Left lobe of liver (tissue), 2 donors: ENCODE measurements at regions not wholly inside any gene's neighbourhood (a gene's known extent, or its start where the extent isn't known, plus 50 kb on each side); places are given as distances from the start of the nearest gene placed in this dataset.

Source experiments
- ATAC-seq: fragments of 200-7000 bp; cut with Tn5 transposase; one replicate; pipeline ENCODE4 v1.9.1; 2020; ENCODE audit warnings: mild to moderate bottlenecking, moderate library complexity
- DNase-seq: peaks from one replicate; pipeline ENCODE4 v3.0.0-alpha.2; 2020; ENCODE audit warnings: low spot score
- donor health status: DM: no; HTN: no; CAD: no; lungs with moderate emphysema.
- donor health status: DM: no; HTN: yes; CAD: no.

GRCh38 chr7:45446195-45446944, 127.8 kb upstream of the ADCY1 start:
- DNase-seq (no peak), ATAC-seq (no peak)

GRCh38 chr7:45447296-45447695, 126.9 kb upstream of the ADCY1 start:
- DNase-seq, result no peak
- ATAC-seq, result no peak

- ATAC-seq, result no peak
- no peak for DNase-seq
Observed at GRCh38 chr7:45450571-45451204, 123.5 kb upstream of the ADCY1 start.

GRCh38 chr7:45451342-45452035, 122.7 kb upstream of the ADCY1 start:
- no peak for ATAC-seq
- DNase-seq, result no peak

- DNase-seq (no peak), ATAC-seq (no peak)
Observed at GRCh38 chr7:45454771-45455170, 119.4 kb upstream of the ADCY1 start.

GRCh38 chr7:45455662-45456061, 118.5 kb upstream of the ADCY1 start:
- DNase-seq (no peak), ATAC-seq (no peak)

- ATAC-seq, result no peak
- DNase-seq, result no peak
Observed at GRCh38 chr7:45456105-45456504, 118.1 kb upstream of the ADCY1 start.

- no peak for ATAC-seq
- no peak for DNase-seq
Observed at GRCh38 chr7:45456747-45457524, 117.2 kb upstream of the ADCY1 start.

- ATAC-seq (no peak), DNase-seq (no peak)
Observed at GRCh38 chr7:45457591-45457990, 116.6 kb upstream of the ADCY1 start.

GRCh38 chr7:45459476-45459875, 114.7 kb upstream of the ADCY1 start:
- no peak for DNase-seq

GRCh38 chr7:45460379-45460778, 113.8 kb upstream of the ADCY1 start:
- ATAC-seq (no peak), DNase-seq (no peak)

More at GRCh38 chr7:45459476-45459875, 114.7 kb upstream of the ADCY1 start:
- ATAC-seq, result no peak

GRCh38 chr7:45461026-45461425, 113.1 kb upstream of the ADCY1 start:
- DNase-seq (no peak), ATAC-seq (no peak)

- ATAC-seq, result no peak
- no peak for DNase-seq
Observed at GRCh38 chr7:45469103-45469502, 105.1 kb upstream of the ADCY1 start.

- no peak for DNase-seq
- ATAC-seq, result no peak
Observed at GRCh38 chr7:45470031-45470430, 104.1 kb upstream of the ADCY1 start.

GRCh38 chr7:45479781-45480180, 94.4 kb upstream of the ADCY1 start:
- ATAC-seq (no peak), DNase-seq (no peak)

GRCh38 chr7:45482451-45482850, 91.7 kb upstream of the ADCY1 start:
- no peak for ATAC-seq
- no peak for DNase-seq

- DNase-seq (no peak), ATAC-seq (no peak)
Observed at GRCh38 chr7:45484094-45484493, 90.1 kb upstream of the ADCY1 start.

- ATAC-seq (no peak), DNase-seq (no peak)
Observed at GRCh38 chr7:45486575-45486974, 87.6 kb upstream of the ADCY1 start.

GRCh38 chr7:45494885-45495284, 79.3 kb upstream of the ADCY1 start:
- DNase-seq, result no peak
- ATAC-seq, result no peak

- DNase-seq, result no peak
- ATAC-seq, result no peak
Observed at GRCh38 chr7:45495618-45496017, 78.5 kb upstream of the ADCY1 start.

- no peak for DNase-seq
- no peak for ATAC-seq
Observed at GRCh38 chr7:45500257-45500656, 73.9 kb upstream of the ADCY1 start.
